H1 (cell line): ENCODE measurements at regions not wholly inside any gene's neighbourhood (a gene's known extent, or its start where the extent isn't known, plus 50 kb on each side); places are given as distances from the start of the nearest gene placed in this dataset.

Experiments used
- CTCF ChIA-PET: fragments of 300-600 bp; sonication (Branson Sonifier 250); formaldehyde crosslinking; loops from one replicate; lab custom pipeline; 2021; ENCODE audit not compliant: partially characterized antibody; lab: Charles Lee
- POLR2A ChIA-PET: fragments of 300-600 bp; sonication (Branson Sonifier 250); formaldehyde crosslinking; loops from one replicate; lab custom pipeline; 2021; ENCODE audit warnings: inconsistent platforms; ENCODE audit not compliant: partially characterized antibody; lab: Charles Lee
- DNase-seq, 2 experiments: peaks; one replicate each; pipeline versions ENCODE4 v3.0.0 to v3.0.0-alpha.2; 2010 to 2022; ENCODE audit warnings: low spot score in 2 of 2, low read depth in 1 of 2, mixed read lengths in 1 of 2
- FAIRE-seq: peaks from 2 replicates; lab custom pipeline; 2011; peaks lifted over from hg19 to GRCh38; lab: Jason Lieb, UNC
- H2AFZ ChIP-seq: 2 replicates; pipeline ENCODE4 v1.8.1; 2012; ENCODE audit warnings: low read length, inconsistent platforms
- H2AK5ac ChIP-seq: 2 replicates; pipeline ENCODE4 v1.6.1; 2013; ENCODE audit warnings: low read depth, low read length
- H2BK120ac ChIP-seq: replicated peaks from 2 replicates; pipeline ENCODE3; 2013; ENCODE audit warnings: low read depth, low read length, inconsistent platforms
- H2BK12ac ChIP-seq: 2 replicates; pipeline ENCODE4 v1.6.1; 2013; ENCODE audit warnings: low read depth, low read length
- H2BK15ac ChIP-seq: 2 replicates; pipeline ENCODE4 v1.6.1; 2013; ENCODE audit warnings: low read length
- H2BK20ac ChIP-seq: 2 replicates; pipeline ENCODE4 v1.6.1; 2013; ENCODE audit warnings: low read length
- H2BK5ac ChIP-seq: 2 replicates; pipeline ENCODE4 v1.6.1; 2013; ENCODE audit warnings: low read depth, low read length
- H3K14ac ChIP-seq: 2 replicates; pipeline ENCODE4 v1.6.1; 2013; ENCODE audit warnings: inconsistent platforms; ENCODE audit not compliant: insufficient read length
- H3K18ac ChIP-seq: 2 replicates; pipeline ENCODE4 v1.6.1; 2013; ENCODE audit warnings: low read length; ENCODE audit errors: extremely low read depth
- H3K23ac ChIP-seq: 2 replicates; pipeline ENCODE4 v1.6.1; 2013; ENCODE audit warnings: inconsistent platforms; ENCODE audit not compliant: insufficient read length
- H3K23me2 ChIP-seq: 2 replicates; pipeline ENCODE4 v1.6.1; 2013; ENCODE audit warnings: low read depth, low read length
- H3K27ac ChIP-seq: 2 replicates; pipeline ENCODE4 v1.6.1; 2011; ENCODE audit warnings: low read depth, low read length, inconsistent platforms
- H3K27me3 ChIP-seq, 4 experiments: replicated peaks in 1 of 4; 1 replicate in 1 of 4; 2 replicates in 3 of 4; pipeline versions ENCODE4 v1.6.1 to v1.8.1; 2011 to 2013; ENCODE audit warnings: low read length in 3 of 4, mild to moderate bottlenecking in 3 of 4, inconsistent platforms in 2 of 4, mixed read lengths in 2 of 4, moderate library complexity in 1 of 4; ENCODE audit not compliant: control insufficient read depth in 3 of 4, insufficient read depth in 3 of 4; ENCODE audit errors: extremely low read depth in 1 of 4
- H3K36me3 ChIP-seq, 4 experiments: 2 replicates each; pipeline versions ENCODE4 v1.6.1 to v1.8.1; 2011 to 2013; ENCODE audit warnings: mild to moderate bottlenecking in 4 of 4, low read length in 3 of 4, moderate library complexity in 2 of 4, control low read depth in 1 of 4, inconsistent platforms in 1 of 4; ENCODE audit not compliant: insufficient read depth in 4 of 4, control insufficient read depth in 2 of 4
- H3K4ac ChIP-seq: replicated peaks from 2 replicates; pipeline ENCODE3; 2013; ENCODE audit warnings: low read length, low read depth, mixed read lengths, inconsistent platforms; ENCODE audit not compliant: insufficient read length
- H3K4me1 ChIP-seq, 4 experiments: replicated peaks in 1 of 4; 1 replicate in 1 of 4; 2 replicates in 3 of 4; pipeline versions ENCODE4 v1.6.1 to v1.8.1; 2011 to 2013; ENCODE audit warnings: low read length in 3 of 4, inconsistent platforms in 2 of 4, mixed read lengths in 1 of 4; ENCODE audit not compliant: insufficient read depth in 4 of 4, control insufficient read depth in 3 of 4
- H3K4me2 ChIP-seq, 2 experiments: 2 replicates each; pipeline versions ENCODE4 v1.6.1 to v1.8.1; 2011 to 2013; ENCODE audit warnings: low read depth in 2 of 2, low read length in 2 of 2, control low read depth in 1 of 2, inconsistent platforms in 1 of 2, mild to moderate bottlenecking in 1 of 2; ENCODE audit not compliant: insufficient read depth in 1 of 2
- H3K4me3 ChIP-seq, 4 experiments: fragments of 200-600, 300-600 bp in 1 of 4; sonication (generic), shearing (Covaris generic), sonication (Bioruptor Twin) in 1 of 4; 2 replicates each; pipeline versions ENCODE4 v1.5.1 to v1.8.1; 2011 to 2016; ENCODE audit warnings: low read length in 4 of 4, low read depth in 3 of 4, control low read depth in 2 of 4, inconsistent platforms in 2 of 4, mild to moderate bottlenecking in 2 of 4, mixed read lengths in 1 of 4, moderate library complexity in 1 of 4; ENCODE audit not compliant: insufficient read depth in 2 of 4; ENCODE audit errors: extremely low read depth in 1 of 4
- H3K56ac ChIP-seq: replicated peaks from 2 replicates; pipeline ENCODE3; 2013; ENCODE audit warnings: low read depth, mild to moderate bottlenecking, mixed read lengths, low read length, inconsistent platforms; ENCODE audit not compliant: insufficient read length
- H3K79me1 ChIP-seq: 2 replicates; pipeline ENCODE4 v1.6.1; 2013; ENCODE audit warnings: low read depth, low read length, control low read depth
- H3K79me2 ChIP-seq, 2 experiments: 2 replicates each; pipeline versions ENCODE4 v1.6.1 to v1.8.1; 2012 to 2013; ENCODE audit warnings: low read length in 2 of 2, mild to moderate bottlenecking in 2 of 2, inconsistent platforms in 1 of 2; ENCODE audit not compliant: insufficient read depth in 2 of 2, control insufficient read depth in 1 of 2
- H3K9ac ChIP-seq, 4 experiments: replicated peaks in 1 of 4; 1 replicate in 1 of 4; 2 replicates in 3 of 4; pipeline versions ENCODE4 v1.6.1 to v1.8.1; 2011 to 2013; ENCODE audit warnings: low read depth in 3 of 4, low read length in 3 of 4, control low read depth in 2 of 4, mild to moderate bottlenecking in 2 of 4, moderate library complexity in 2 of 4, inconsistent platforms in 1 of 4; ENCODE audit errors: extremely low read depth in 1 of 4
- H3K9me3 ChIP-seq, 2 experiments: 2 replicates each; pipeline versions ENCODE4 v1.6.1 to v1.8.1; 2012 to 2013; ENCODE audit warnings: mild to moderate bottlenecking in 2 of 2, moderate library complexity in 2 of 2, control low read depth in 1 of 2, inconsistent platforms in 1 of 2, low read depth in 1 of 2, low read length in 1 of 2, mixed read lengths in 1 of 2; ENCODE audit not compliant: insufficient read depth in 2 of 2
- H4K20me1 ChIP-seq, 2 experiments: replicated peaks in 1 of 2; 2 replicates each; pipeline versions ENCODE3 to v1.8.1; 2011 to 2013; ENCODE audit warnings: inconsistent platforms in 2 of 2, low read length in 2 of 2, mild to moderate bottlenecking in 1 of 2; ENCODE audit not compliant: insufficient read depth in 2 of 2, control insufficient read depth in 1 of 2
- H4K5ac ChIP-seq: 2 replicates; pipeline ENCODE4 v1.6.1; 2013; ENCODE audit warnings: low read length, low read depth, mixed read lengths, inconsistent platforms; ENCODE audit not compliant: insufficient read length
- H4K8ac ChIP-seq: 2 replicates; pipeline ENCODE4 v1.8.0; 2013; ENCODE audit warnings: mild to moderate bottlenecking, moderate library complexity, low read length, inconsistent platforms; ENCODE audit not compliant: insufficient read depth; ENCODE audit errors: extremely low read depth
- H4K91ac ChIP-seq: replicated peaks from 2 replicates; pipeline ENCODE3; 2013; ENCODE audit warnings: low read length, mixed read lengths, inconsistent platforms; ENCODE audit not compliant: insufficient read length
- BRCA1 ChIP-seq: IDR thresholded peaks from 2 replicates; pipeline ENCODE4 v1.6.1; 2012; ENCODE audit warnings: low read depth, low read length, improper control_type of control experiment
- CHD1 ChIP-seq: IDR thresholded peaks from 2 replicates; pipeline ENCODE4 v1.6.1; 2012; ENCODE audit warnings: low read depth, low read length, improper control_type of control experiment
- CHD2 ChIP-seq: IDR thresholded peaks from 2 replicates; pipeline ENCODE4 v1.6.1; 2012; ENCODE audit warnings: low read length, improper control_type of control experiment
- EGR1 ChIP-seq: IDR thresholded peaks from 2 replicates; pipeline ENCODE4 v1.6.1; 2011; ENCODE audit warnings: low read depth, low read length, borderline replicate concordance
- GTF2F1 ChIP-seq: IDR thresholded peaks from 2 replicates; pipeline ENCODE4 v1.6.1; 2012; ENCODE audit warnings: low read depth, low read length, improper control_type of control experiment, borderline replicate concordance
- HDAC2 ChIP-seq, 2 experiments: fragments of 300-600 bp in 1 of 2; sonication (generic) in 1 of 2; IDR thresholded peaks; 2 replicates each; pipeline ENCODE4 v1.6.1; 2011 to 2012; ENCODE audit warnings: low read depth in 2 of 2, low read length in 2 of 2, mild to moderate bottlenecking in 2 of 2, moderate library complexity in 2 of 2, borderline replicate concordance in 1 of 2, inconsistent platforms in 1 of 2
- KDM5A ChIP-seq: fragments of 200-600 bp; IDR thresholded peaks from 2 replicates; pipeline ENCODE4 v1.7.1; 2012; ENCODE audit warnings: mild to moderate bottlenecking, low read length, inconsistent platforms, mixed read lengths
- NRF1 ChIP-seq: IDR thresholded peaks from 2 replicates; pipeline ENCODE4 v1.6.1; 2011; ENCODE audit warnings: mild to moderate bottlenecking, low read depth, low read length, improper control_type of control experiment
- PHF8 ChIP-seq: fragments of 200-600 bp; sonication (generic); conservative IDR thresholded peaks from 2 replicates; pipeline ENCODE4 v1.7.1; 2012; ENCODE audit warnings: low read depth, mild to moderate bottlenecking, inconsistent platforms, low read length, moderate library complexity
- SIRT6 ChIP-seq: IDR thresholded peaks from one replicate; pipeline ENCODE4 v1.7.1; 2012; ENCODE audit warnings: low read length, inconsistent platforms
- SP4 ChIP-seq: IDR thresholded peaks from 2 replicates; pipeline ENCODE4 v1.6.1; 2012; ENCODE audit warnings: low read length, inconsistent platforms
- SUZ12 ChIP-seq: fragments of 200-600 bp; sonication (generic); IDR thresholded peaks from 2 replicates; pipeline ENCODE4 v1.6.1; 2012; ENCODE audit warnings: mild to moderate bottlenecking, inconsistent platforms, low read length, moderate library complexity, mixed read lengths
- TAF7 ChIP-seq: optimal IDR thresholded peaks from 2 replicates; pipeline ENCODE3; 2011; ENCODE audit warnings: low read depth, mild to moderate bottlenecking, inconsistent platforms, low read length, moderate library complexity, borderline replicate concordance
- TBP ChIP-seq: IDR thresholded peaks from 2 replicates; pipeline ENCODE4 v1.6.1; 2011; ENCODE audit warnings: low read depth, low read length, improper control_type of control experiment
- TCF12 ChIP-seq: IDR thresholded peaks from 2 replicates; pipeline ENCODE4 v1.6.1; 2011; ENCODE audit warnings: low read depth, mild to moderate bottlenecking, low read length
- WGBS, 2 experiments: shearing (Covaris generic) in 1 of 2; methylation state at CpG; one replicate each; pipeline versions ENCODE4 v1.1.6 to v1.1.7; 2013 to 2015; ENCODE audit warnings: low lambda C conversion rate in 2 of 2, mixed read lengths in 2 of 2, inconsistent platforms in 1 of 2, low coverage in 1 of 2, missing lambda C conversion rate in 1 of 2; ENCODE audit not compliant: insufficient replicate concordance in 2 of 2, insufficient coverage in 1 of 2, insufficient read length in 1 of 2; ENCODE audit errors: extremely low coverage in 1 of 2, missing lambda C conversion rate in 1 of 2; 5-methylcytosine and 5-hydroxymethylcytosine counted together

- no peaks in the 10 kb centered on the region for H3K36me3 ChIP-seq
- no peak overlapping the region for H2BK12ac ChIP-seq
- H3K4ac ChIP-seq, result no peak overlapping the region
- no peak overlapping the region for H3K56ac ChIP-seq
- H4K20me1 ChIP-seq, result no peaks in the 10 kb centered on the region
- 82% methylated on average over 3 of the region's 3 CpGs; no CpG with 5 or more reads in 1 of the 2 experiments for WGBS, 2 experiments
- H3K79me1 ChIP-seq, result no peaks in the 10 kb centered on the region
- no peaks in the 10 kb centered on the region; a peak in 1 of 7 replicates for H3K27me3 ChIP-seq
- H3K23me2 ChIP-seq, result no peaks in the 10 kb centered on the region
- H3K4me3 ChIP-seq, result no peak overlapping the region
- no peaks in the 10 kb centered on the region for H3K79me2 ChIP-seq
- CTCF ChIA-PET, result interaction anchor here (1.0 kb wide), 1 partner anchor 46 kb away, joined by 3 read pairs; no protein-coding TSS in a partner anchor
- H2BK20ac ChIP-seq, result peak overlapping the region; percentile 3; the same call in 1 of the 2 replicates
- H3K27ac ChIP-seq, result no peak overlapping the region
- POLR2A ChIA-PET, result no interaction called here
- H4K8ac ChIP-seq, result no peak overlapping the region
- H2BK5ac ChIP-seq, result no peak overlapping the region
- no peak overlapping the region for H2AFZ ChIP-seq
- H4K5ac ChIP-seq, result no peak overlapping the region
- H3K14ac ChIP-seq, result no peak overlapping the region
- peak; percentile 50 for FAIRE-seq
- no peak overlapping the region for H2BK15ac ChIP-seq
- no peak overlapping the region for H3K23ac ChIP-seq
- H2AK5ac ChIP-seq, result no peak overlapping the region
- no peak overlapping the region for H4K91ac ChIP-seq
- no peak overlapping the region for H2BK120ac ChIP-seq
- H3K9me3 ChIP-seq, result no peaks in the 10 kb centered on the region
- H3K9ac ChIP-seq, result no peak overlapping the region
- 0 out of 4 replicates have a peak overlapping the region, but pooled peaks of 1 of the 2 experiments have one; percentile 4 for H3K4me2 ChIP-seq
- TF ChIP-seq KDM5A (no peak), CHD1 (no peak), SP4 (no peak), SIRT6 (no peak), TAF7 (no peak), GTF2F1 (no peak), BRCA1 (no peak), PHF8 (no peak), NRF1 (no peak), HDAC2 (IDR thresholded peaks at IDR 0.05; ENCODE audit: borderline replicate concordance in 1 of 2, low read depth in 2 of 2, low read length in 2 of 2) (no peak), SUZ12 (no peak), TBP (no peak), EGR1 (no peak), CHD2 (no peak), TCF12 (no peak)
- H3K4me1 ChIP-seq, result peaks cover 0 to 12% (median 6%) of the 10 kb centered on the region in 4 experiments; a peak in 4 of 7 replicates
- no peak overlapping the region for H3K18ac ChIP-seq
- DNase-seq, result no peak
These were observed 261.6 kb upstream of the VLDLR start for GRCh38 chr9:2359891-2360471.
